Nucleus accumbens (tissue), 56 donors: ENCODE measurements at regions not wholly inside any gene's neighbourhood (a gene's known extent, or its start where the extent isn't known, plus 50 kb on each side); places are given as distances from the start of the nearest gene placed in this dataset.
"Not testable (repeated sequence)": the region's sequence is repeated elsewhere in the genome, so short reads cannot be mapped to it uniquely, and the experiment has no call there.

Experiments used
- DNase-seq, 56 donors: peaks; one replicate each; lab custom pipeline; 2025; lab: John Stamatoyannopoulos, UW

DNA sequence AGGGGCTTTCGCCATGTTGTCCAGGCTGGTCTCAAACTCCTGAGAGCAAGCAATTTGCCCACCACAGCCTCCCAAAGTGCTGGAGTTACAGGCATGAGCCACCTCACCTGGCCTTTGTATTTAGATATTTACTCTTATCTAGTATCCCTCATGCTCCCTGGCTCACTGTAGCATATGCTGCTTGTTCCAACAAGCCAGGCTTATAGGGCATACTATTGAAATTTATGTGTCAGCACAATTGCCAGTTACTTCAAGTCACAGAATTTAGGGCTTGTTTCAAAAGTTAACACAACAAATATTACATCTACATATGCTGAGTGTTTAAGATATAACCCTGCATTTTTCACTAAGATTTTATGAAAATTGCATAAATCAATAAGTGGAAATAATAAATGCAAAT is 469.2 kb upstream of the ZNF608 start:
- no peak for DNase-seq

- no peak for DNase-seq
Measured at GRCh38 chr5:125219710-125220109, 473.3 kb upstream of the ZNF608 start.

GRCh38 chr5:125220284-125220683 is 473.8 kb upstream of the ZNF608 start:
- DNase-seq, result no peak

GRCh38 chr5:125222597-125223240 is 476.3 kb upstream of the ZNF608 start:
- DNase-seq, result no peak

DNA sequence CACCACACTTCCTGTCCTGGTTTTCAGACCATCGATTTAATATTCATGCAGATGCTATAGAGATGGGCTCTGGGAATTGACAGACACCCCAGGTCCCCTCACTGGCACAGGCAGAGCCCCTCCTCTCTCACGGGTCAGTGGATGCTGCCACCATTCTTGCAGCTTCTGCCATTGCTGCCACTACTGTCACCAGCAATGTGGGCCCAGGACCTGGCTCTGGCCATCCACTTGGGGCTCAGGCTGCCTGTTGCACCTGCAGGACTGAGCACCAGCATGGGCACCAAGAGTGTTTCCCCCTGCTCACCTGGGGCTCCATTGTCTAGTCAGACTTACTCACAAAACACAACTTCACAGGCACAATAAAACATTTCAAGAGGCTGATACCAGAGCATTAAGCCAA is 479.0 kb upstream of the ZNF608 start:
- DNase-seq, result no peak

DNA sequence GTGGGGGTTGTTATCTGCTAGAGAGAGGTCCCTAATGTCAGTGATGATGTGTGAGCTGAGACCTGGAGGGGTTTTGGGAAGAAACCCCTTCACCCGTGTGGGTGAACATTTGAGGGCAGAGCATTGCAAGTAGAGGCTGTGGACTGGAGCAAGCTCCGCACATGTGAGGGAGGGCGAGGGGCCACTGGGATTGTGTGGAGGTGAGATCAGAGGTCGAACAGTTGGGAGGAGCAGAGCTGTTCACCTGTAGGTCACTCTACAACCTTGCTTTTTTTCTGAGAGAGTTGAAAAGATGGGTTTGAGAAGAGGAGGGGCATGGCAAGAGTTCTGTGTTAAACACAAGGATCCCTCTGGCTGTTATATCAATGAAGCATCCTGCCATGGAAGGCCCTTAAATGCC is 480.4 kb upstream of the ZNF608 start:
- DNase-seq, result no peak

DNA sequence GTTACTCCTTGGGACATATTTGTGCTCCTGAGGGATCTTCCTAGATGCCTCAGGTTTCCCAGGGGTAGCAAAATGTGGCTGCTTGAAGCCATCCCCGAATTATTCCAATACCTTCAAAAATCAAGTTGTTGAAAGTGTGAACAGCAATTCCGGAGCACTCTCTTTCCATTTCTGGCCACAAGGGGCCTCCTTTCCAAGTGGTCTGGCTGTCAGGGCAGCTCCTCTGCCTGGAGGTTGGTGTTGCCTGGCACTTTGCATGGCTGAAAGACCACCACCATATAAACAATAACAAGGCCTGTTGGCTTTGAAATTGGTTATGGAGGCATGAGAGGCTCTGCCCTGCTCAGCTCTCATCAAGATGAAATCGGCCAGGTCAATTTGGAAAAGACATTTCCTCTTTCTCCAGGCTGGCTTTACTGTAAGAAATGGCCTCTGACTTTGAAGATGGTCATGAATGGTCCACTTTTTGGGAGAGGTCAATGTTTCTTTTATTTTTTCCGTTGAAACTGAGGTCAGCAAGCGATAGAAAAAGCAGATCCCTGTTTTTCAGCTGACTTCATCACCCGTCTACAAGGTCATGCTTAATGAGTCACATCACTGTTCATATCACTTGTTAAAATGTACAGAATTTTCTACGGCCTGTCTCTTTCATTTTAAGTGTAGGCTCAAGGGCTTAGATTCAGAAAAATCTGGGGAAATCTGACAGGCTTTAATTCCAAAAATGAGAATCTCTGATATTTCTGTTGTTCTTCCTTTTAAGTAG is 481.1 kb upstream of the ZNF608 start:
- peak in 2 of 56 donors; percentile 4 to 7 for DNase-seq

- no peak for DNase-seq
Measured at GRCh38 chr5:125228363-125229070, 482.1 kb upstream of the ZNF608 start.

- no peak for DNase-seq
Measured at GRCh38 chr5:125229556-125229955, 483.1 kb upstream of the ZNF608 start.

DNA sequence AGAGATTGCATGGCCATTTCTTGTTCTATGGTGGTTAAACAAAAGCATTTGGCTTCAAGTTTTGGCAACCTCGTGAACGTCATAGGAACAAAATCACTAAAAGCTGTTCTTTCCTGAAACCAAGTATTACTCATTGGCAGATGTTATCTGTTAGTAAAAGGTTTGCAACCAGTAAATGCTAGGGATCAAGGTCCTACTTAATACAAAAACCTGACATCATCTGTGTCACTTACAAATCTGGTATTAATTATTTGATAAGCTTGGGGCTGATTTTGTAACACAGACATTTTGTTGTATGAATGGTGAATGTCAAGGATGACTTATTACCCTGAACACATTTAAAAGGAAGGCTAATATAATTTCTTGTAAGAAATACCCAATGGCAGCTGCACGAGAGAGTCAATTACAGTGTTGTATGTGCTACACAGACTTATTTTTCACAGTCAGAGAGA is 486.4 kb upstream of the ZNF608 start:
- no peak for DNase-seq

- DNase-seq, result no peak
Measured at GRCh38 chr5:125233944-125234343, 487.5 kb upstream of the ZNF608 start.

- no peak for DNase-seq
Measured at GRCh38 chr5:125236007-125236406, 489.6 kb upstream of the ZNF608 start.

GRCh38 chr5:125236981-125237380 is 490.5 kb upstream of the ZNF608 start:
- peak in 5 of 56 donors; percentile 4 to 44 (median 16) for DNase-seq

DNA sequence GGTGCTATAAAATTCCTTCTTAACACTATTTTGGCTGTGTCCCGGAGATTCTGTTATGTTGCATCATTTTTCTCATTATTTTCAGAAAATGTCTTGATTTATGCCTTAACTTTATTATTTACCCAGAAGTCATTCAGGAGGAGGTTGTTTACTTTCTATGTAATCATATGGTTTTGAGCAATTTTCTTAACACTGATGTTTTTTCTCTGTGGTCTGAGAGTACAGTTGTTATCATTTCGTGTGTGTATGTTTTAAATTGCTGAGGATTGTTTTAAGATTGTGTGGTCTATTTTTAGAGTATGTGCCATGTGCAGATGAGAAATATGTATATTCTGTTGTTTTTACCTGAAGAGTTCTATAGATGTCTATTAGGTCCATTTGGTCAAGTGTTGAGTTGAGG is 498.1 kb upstream of the ZNF608 start:
- DNase-seq, result no peak

DNA sequence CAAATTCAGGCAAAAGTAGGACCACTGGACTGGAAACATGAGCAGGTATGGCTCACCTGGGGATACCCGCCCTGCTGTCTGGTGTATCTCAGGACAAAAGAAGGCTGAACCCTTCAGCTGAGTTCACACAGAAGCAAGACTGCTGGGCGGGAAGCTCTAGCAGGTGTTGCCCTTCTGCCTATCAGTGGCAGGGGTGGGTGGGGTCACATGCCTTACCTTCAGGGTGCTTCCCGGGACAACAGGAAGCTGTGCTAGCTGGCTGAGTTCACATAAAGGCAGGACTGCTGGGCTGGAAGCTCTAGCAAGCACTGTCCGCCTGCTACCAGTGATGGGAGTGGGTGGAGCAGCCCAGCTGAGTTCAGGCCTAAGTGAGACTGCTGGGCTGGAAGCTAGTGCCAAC is 498.8 kb upstream of the ZNF608 start:
- no peak for DNase-seq

DNA sequence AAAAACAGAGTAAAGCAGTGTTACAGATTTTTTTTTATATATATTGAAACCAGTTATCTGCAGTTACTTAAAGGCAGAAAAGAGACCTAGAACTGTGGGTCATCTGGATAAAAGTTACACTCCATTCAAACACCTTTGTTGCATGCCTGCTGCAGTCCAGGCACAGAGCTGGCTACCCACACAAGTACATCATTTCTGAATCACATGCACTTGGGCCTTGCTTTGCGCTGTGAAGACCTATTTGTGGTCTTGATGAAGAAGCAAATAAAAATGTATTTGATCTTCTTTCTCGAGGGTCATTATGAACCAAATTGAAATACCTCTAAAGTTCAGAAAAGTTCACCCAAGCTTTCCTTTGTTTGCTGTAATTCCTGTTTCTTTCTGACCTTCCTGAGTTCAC is 503.0 kb upstream of the ZNF608 start:
- DNase-seq, result no peak

GRCh38 chr5:125251703-125252102 is 505.3 kb upstream of the ZNF608 start:
- DNase-seq, result no peak

DNA sequence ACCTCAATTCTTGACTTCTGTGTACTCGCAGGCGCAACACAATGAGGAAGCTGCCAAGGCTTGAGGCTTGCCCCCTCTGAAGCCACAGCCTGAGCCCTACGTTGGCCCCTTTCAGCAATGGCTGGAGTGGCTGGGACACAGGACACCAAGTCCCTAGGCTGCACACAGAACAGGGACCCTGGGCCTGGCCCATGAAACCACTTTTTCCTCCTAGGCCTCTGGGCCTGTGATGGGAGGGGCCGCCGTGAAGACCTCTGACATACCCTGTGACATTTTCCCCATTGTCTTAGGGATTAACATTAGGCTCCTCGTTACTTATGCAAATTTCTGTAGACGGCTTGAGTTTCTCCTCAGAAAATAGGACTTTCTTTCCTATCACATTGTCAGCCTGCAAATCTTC is 507.2 kb upstream of the ZNF608 start:
- not testable (repeated sequence) for DNase-seq

GRCh38 chr5:125254267-125254666 is 507.8 kb upstream of the ZNF608 start:
- no peak for DNase-seq

DNA sequence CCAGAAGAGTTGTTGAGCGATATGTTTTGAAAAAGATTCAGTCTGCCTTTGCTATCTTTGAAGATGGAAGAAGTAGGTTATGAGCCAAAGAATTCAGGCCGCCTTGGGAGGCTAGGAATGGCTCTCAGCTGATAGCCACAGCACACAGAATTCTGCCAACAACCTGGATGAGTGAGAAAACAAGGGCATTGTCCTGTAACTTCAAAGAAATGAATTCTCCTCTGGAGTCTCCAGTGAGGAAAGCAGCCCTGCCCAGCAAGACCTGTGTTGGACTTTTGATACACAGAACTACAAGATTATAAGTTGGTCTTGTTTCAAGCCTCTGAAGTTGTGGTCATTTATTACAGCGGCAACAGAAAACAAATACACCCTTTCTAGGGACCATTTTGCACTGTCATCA is 509.9 kb upstream of the ZNF608 start:
- no peak for DNase-seq
